GM21619 (cell line): ENCODE measurements at regions not wholly inside any gene's neighbourhood (a gene's known extent, or its start where the extent isn't known, plus 50 kb on each side); places are given as distances from the start of the nearest gene placed in this dataset.
"Not testable (repeated sequence)": the region's sequence is repeated elsewhere in the genome, so short reads cannot be mapped to it uniquely, and the experiment has no call there.

Source experiments
- ATAC-seq: cut with Tn5 transposase; IDR thresholded peaks from one replicate; pipeline ENCODE4 v1.9.1; 2021; ENCODE audit not compliant: unreplicated experiment

DNA sequence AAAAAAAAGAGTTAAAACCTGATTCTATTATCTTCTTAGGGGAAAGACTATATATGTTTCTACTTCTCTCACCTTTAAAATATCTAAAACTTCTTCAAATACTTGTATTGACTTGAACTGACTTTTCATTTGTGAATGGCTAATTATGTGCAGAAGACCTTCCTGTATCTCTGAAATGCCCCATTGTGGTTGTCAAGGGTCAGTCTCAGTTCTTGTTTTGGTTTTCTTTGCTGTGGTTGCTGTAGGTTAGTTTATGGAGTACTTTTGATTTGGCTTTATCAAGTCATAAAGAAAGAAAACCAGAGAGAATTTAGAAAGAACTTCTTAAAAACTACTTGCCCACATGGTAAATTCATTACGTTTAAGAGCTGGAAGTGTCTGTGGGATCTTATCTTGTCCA lies 345.3 kb upstream of the POU1F1 start:
- ATAC-seq = peak; percentile 54

DNA sequence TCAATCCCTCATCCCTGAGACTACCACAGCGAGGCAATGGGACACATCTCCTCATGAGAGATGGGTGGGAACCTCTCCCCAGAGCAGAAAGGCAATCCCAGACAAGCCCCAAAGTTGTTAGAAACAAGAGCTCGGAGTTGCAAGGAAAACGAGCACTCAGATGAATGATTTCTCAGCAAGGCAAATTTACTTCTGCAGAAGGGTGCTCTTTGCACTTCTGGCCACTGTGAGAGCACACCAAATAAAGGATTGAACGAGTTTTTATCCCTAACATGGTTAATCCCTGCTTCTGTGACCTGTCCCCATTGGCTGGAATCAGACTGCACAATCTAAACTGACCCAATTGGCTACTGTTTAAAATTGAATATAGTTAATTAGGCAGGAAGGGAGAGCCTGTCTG lies 339.1 kb upstream of the POU1F1 start:
- no peak for ATAC-seq

DNA sequence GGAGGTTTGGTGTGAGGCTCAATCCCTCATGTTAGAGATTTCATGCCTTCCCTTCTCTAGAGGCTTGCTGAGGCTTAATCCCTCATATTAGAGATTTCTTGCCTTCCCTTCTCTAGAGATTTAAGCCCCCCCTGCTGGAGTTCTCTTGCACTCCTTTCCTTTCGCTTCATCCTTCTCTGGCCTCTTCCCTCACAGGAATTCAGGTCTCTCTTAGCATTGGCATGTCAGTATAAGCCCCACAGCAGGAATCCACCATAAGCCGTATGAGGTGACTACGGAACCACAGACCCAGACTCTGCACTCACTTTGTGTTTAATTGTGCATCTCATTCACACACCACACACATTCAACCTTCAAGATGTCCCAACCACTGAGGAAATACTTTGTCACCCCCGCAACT lies 338.6 kb upstream of the POU1F1 start:
- ATAC-seq = no peak

DNA sequence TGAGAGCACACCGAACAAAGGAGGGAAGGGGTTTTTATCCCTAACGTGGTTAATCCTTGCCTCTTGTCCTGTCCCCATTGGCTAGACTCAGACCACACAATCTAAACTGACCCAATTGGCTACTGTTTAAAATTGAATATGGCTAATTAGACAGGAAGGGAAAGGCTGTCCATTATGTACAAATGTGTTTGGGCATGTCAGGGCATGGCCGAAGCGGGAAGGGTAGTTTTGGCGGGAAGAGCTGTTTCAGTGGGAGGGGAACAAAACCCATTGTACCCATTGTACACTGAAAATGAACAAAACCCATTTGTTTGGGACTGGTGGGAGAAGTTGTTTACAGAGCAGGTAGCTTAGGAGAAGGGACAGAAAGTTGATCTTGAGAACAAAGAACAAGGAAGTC lies 330.9 kb upstream of the POU1F1 start:
- no peak for ATAC-seq

DNA sequence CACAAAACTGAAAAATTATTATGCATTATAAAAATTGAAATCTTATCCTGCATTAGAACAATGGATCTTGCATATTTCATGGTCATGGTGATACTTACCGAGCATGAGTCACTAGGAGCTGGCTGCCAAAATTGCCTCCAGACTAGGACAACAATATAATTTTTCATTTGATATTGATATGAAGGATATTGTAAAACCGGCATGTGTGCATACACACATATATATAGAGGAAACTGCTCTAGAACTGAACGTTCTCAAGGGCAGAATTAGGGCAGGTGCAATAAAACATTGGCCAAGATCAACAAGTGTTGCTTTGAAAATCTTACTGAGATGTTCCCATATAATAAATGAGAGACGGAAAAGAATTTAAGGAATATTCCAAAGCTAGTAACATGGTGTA lies 319.4 kb upstream of the POU1F1 start:
- ATAC-seq = no peak

DNA sequence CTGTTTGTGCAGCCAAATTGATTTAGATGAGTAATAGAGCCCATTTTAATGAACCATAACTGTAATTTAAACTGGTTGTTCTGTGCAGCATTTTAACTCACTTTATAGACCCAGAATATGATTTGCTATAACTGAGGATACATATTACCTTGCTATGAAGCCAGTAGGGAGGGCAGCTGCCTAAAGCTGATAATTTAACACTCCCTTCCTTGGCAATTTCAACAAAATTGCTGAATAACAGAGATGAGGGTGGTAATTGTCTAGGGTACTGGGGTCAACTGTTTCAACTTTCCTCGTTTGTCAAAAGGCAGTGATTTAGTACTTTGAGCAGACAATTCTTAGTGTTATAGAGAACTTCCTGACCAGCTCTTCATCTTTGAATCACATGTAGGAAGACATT lies 304.9 kb upstream of the POU1F1 start:
- no peak for ATAC-seq

DNA sequence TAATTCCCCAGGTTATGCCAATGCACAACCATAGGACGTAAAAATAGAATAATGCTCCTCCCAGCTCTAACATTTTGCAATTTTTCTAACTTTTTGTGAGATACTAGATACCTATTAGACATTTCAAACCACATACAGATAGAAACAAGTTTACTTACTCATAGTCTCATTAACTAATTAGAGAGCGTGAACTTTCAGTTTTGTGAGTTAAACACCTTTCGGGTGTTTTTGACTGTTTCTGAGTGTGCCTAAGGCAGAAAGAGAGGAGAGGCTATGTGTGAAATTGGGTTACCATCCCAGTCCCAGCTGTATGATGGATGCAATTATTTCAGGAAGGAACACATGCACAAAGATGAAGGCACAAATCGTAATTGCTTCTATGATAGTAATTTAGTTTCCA lies 300.4 kb upstream of the POU1F1 start:
- no peak for ATAC-seq

DNA sequence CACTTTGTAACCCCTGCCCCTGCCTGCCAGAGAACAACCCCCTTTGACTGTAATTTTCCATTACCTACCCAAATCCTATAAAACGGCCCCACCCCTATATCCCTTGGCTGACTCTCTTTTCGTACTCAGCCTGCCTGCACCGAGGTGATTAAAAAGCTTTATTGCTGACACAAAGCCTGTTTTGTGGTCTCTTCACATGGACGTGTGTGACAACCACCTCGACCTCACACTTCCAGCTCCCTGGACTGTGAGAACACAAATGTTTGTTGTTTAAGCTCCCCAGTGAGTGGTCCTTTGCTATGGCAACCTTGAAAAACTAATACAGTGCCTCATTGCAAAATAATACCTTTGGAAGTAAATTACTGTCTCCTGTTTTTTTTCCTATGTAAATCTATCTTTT lies 299.2 kb upstream of the POU1F1 start:
- ATAC-seq = no peak

DNA sequence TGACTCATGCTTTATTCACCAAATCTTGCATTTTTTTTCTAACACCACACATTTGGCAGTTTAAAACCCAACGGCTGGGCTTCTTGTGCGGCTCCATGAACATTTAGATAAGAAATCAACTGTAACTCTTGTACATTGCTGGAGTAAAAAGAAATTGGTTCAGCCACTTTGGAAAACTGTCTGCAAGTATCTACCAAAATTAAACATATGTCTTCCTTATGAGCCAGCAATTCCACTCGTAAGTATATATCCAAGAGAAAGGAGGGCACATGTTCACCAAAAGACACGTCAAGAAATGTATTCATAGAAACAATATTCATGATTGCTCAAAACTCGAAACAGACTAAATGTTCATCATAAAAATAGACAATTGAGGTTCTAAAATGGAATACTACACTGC lies 291.9 kb upstream of the POU1F1 start:
- ATAC-seq = no peak

DNA sequence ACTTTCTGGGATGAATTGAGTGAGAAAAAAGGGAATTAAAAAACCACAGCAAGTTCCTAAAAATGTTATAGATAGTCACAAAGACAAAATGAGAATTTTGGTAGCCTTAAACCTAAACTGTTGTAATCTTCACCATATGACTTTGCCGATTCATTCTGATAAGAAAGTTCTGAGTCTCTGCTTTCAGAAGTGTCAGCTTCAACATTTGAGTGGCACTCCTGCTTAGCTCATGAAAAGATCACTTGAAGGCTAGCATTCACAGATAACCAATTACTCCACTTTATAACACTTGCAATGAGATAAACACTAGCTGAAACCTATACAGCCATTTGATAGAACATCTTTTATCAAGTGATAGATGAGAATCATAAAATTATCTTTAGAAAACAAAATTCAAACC lies 288.1 kb upstream of the POU1F1 start:
- ATAC-seq = no peak

DNA sequence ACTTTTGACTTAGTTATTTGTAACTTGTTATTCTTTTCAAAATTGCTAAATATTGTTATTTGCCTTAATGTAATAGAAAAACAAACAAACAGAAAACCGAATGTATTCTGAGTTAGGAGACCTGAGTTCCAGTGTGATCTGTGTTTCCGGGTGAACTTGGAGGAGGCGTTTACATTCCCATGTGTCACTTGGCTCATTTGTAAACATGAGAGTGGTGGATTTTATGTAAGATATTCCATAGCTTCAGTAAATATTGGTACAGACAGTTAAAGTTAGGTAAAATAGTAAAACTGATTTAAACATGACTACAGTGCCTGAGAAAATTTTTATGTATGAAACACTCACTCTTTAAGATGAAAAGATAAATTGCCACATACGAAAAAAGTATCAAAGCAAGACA lies 287.3 kb upstream of the POU1F1 start:
- no peak for ATAC-seq

DNA sequence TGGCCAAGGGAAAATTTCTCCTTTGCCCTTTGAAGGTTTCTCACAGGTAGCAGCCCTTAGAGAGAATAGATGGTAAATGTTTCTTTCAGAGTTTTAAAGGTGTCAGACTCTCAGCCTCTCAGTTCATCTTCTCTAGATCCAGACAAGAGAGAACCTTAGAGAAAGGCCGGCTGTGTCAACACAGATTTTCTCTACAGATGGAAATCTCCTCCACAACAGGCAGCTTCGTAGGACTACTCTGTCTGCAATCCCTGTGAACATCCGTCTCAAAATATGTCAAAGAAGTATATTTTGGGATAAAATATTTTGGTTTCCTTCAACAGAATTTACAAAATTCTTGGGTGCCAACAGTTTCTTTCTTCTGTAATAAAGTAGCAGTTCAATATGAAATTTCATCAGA lies 282.1 kb upstream of the POU1F1 start:
- no peak for ATAC-seq

DNA sequence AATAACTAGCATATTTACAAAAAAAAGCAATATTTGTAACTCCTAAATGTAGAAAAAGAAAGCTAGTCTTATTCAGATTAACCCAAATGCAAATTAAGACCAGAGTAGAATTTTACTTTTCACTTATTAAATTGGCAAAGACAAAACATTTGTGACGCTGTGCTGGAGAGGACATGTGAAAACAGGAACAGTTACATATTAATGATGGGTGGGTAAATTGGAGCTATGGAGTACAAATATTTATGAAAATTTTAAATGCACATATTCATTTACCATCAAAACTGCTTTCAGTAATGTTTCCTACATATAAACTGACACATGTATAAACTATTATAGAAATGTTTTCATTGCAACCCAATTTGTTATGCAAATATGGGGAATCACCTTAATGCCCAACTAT lies 278.9 kb upstream of the POU1F1 start:
- no peak for ATAC-seq

DNA sequence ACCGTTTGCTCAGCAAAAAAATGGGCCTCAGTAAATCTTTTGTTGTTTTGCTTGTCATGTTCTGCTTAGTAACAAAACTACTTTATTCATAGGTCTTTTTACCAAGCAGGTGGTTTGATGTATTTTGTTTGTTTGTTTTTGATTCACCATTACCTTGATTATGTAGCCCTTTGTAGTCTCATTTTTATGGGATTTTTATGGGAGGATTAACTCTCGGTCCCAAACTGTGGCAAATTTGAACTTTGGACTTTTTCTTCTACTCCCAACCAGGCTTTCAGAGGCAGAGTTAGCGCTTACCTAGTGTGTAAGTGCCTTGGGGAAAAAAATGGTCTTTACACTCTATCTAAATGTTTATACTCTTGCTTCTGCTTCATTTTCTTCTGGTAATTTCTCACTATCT lies 276.7 kb upstream of the POU1F1 start:
- ATAC-seq = no peak

DNA sequence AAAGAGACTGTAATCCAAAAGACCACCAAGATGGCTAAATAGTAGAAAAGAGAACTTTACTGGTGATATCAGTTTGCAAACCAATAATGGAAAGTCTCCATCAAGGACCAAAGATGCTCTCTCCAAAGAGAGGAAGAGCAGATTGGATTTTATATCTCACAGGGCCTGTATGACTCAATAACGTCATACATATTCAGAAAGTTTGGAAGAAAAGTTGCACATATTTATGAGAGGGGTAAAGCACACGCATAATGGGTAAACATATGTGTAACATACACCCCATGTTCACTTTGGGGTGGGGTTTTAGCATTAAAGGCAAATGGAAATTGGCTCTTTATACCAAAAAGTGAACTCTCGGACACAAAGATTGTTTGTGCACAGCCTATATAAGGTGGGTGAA lies 274.5 kb upstream of the POU1F1 start:
- ATAC-seq = no peak

DNA sequence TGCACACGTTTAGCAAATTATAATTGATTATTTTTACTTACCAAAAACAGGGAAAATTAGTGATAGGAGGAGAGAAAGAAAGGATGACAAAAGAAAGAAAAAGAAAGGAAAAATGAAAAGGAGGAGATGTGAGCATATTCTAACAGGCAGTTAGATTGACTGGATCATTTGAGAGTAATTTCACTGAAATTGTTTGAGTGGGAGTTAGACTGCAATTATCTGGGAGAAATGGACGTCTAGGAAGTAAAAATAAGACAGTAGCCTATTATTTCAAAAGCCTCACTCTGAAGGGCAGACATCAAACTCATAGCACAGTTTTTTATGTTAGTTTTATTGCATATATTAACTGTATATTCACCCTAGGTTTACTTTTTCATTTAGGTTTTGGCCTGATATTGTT lies 272.8 kb upstream of the POU1F1 start:
- ATAC-seq = no peak

DNA sequence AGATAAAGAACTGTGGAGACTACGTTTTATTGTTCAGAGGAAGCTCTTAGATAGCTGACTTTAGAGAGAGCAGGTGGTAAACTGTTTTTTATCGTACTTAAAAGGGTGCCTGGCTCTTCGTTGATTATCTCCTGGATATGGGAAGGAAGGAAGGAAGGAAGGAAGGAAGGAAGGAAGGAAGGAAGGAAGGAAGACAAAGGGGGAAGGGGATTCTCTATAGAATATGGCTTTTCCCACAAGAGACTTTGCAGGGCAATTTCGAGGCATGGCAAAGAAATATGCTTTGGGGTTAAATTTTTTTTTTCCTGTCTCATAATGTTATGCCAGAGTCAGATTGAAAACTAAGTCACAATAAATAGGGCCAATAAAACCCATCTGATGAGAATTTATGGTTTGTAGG lies 271.9 kb upstream of the POU1F1 start:
- no peak for ATAC-seq

DNA sequence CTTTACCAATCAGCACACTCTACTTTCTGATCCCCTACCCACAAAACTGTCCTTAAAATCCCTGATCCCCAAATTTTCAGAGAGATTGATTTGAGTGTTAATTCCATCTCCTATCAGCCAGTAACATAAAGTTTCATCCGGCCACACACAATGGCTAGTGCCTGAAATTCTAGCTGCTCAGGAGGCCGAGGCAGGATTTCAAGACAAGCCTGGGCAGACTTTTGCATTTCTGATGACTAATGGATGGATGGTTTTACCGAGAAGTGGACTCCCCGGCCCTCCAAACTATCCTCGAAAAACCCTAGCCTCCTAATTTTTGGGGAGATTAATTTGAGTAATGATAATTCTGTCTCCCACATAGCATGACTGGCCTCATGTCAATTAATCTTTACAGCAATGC lies 269.8 kb upstream of the POU1F1 start:
- ATAC-seq = no peak

DNA sequence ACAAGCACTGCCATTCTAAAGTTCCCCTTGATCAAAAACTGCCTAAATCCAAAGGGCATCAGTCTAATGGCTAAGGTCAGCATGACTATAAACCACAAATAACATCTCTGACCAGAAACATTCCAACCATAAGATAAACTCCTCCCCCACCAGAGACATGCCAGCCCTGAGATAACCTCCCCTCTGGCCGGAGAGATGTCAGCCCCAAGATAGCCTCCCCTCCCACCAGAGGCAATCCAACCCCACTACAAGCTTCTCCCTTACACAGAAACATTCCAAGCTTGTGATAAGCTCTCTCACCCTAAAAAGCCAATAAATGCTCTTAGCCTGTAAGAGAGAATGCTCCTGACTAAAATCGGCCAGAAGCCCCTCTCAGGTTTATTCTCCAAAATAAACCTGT lies 267.0 kb upstream of the POU1F1 start:
- not testable (repeated sequence) for ATAC-seq

DNA sequence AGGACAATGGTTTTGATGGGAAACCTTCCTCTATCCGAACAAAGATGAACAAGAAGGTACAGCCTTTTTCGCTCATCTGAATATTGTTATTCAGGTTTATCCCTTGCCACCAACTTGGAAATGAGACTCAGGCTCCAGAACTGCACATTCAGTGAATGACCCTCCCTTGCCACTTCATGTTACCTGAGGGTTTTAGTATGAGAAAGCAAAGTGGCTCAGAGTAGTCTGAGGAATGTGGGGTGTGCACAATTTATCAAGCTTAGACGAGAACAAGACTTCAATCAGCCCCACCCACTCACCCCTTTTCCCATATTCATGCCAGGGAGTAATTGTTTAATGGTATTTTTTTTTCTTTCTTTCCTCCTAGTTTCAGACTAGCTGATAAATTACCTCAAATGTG lies 265.3 kb upstream of the POU1F1 start:
- no peak for ATAC-seq

DNA sequence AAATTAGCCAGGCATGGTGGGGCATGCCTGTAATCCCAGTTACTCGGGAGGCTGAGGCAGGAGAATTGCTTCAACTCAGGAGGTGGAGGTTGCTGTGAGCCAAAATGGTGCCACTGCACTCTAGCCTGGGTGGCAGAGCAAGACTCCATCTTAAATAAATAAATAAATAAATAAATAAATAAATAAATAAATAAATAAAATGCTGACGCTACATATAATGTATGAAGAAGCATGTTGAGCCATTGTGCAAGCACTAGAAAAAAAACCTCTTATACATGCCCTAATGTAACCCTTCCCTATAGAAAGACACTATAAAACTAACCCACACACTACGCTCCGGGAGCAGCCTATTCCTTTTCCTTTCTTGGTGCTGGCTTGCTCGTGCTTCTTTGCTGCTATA lies 262.3 kb upstream of the POU1F1 start:
- ATAC-seq = not testable (repeated sequence)

DNA sequence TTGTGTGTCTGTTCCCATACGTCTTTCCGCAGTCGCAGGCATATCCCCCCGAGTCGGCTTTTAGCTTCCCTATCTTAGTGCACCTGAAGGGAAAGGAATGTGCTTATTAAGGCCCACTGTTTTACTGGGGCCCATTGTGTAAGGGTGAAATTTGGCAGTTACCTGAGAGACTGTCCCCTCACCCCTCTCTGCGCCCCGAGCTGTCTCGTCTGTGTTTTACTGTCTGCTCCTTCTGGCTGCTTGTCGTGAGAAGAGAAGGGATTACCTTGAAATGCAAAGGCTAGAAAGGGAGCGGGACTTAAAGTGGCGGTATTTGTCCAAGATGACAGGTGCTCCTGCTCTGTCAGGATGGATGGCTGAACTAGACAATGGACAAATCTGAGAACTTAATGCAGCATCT lies 233.0 kb upstream of the POU1F1 start:
- no peak for ATAC-seq

DNA sequence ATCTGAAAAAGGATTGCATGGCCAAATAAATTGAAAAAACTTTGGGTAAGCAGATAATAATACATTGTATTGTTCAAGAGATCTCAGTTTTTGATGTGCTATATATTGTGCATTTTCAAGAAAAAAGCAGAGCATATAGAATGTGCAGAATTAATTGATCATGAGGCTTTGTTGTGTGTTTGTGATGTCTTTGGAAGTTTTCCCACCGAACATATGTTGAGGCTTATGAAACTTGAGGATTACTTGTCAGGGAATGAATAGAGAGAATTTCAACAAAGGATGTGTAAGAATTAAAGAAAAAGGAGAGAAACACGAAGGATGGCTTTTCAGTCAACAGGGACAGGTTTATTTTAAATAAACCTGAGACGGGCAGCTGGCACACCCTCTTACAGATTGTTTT lies 232.5 kb upstream of the POU1F1 start:
- ATAC-seq = no peak

DNA sequence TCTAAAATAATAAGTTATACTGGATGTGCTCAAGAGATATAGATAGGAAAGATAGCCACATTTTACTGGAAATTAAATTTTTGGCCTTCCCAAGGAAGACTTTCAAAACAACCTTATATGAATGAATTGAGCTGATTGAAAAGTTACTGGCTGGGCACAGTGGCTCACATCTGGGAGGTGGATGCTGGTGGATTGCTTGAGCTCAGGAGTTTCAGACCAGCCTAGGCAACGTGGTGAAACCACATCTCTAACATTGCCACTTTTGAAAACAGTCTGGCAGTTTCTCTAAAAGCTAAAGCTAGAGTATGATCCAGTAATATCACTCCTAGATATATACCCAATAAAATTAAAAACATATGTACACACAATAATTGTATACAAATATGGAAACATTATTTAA lies 231.4 kb upstream of the POU1F1 start:
- no peak for ATAC-seq
